H9 (cell line): ENCODE measurements at regions not wholly inside any gene's neighbourhood (a gene's known extent, or its start where the extent isn't known, plus 50 kb on each side); places are given as distances from the start of the nearest gene placed in this dataset.

Experiments
- DNase-seq: peaks from one replicate; pipeline ENCODE4 v3.0.0-alpha.2; 2017
- H2AFZ ChIP-seq: one replicate; pipeline ENCODE4 v1.6.1; 2013; ENCODE audit warnings: mild to moderate bottlenecking, low read length, control low read depth, moderate library complexity
- H2AK5ac ChIP-seq: 2 replicates; pipeline ENCODE4 v1.6.1; 2013; ENCODE audit warnings: low read length, control low read depth, mixed read lengths; ENCODE audit not compliant: insufficient read length
- H2BK120ac ChIP-seq: one replicate; pipeline ENCODE4 v1.6.1; 2013; ENCODE audit warnings: low read depth, mild to moderate bottlenecking, low read length, control low read depth, inconsistent platforms; ENCODE audit not compliant: poor library complexity, severe bottlenecking
- H2BK12ac ChIP-seq: 2 replicates; pipeline ENCODE4 v1.6.1; 2013; ENCODE audit warnings: low read length, control low read depth, mixed read lengths, low read depth; ENCODE audit not compliant: insufficient read length
- H2BK15ac ChIP-seq: 2 replicates; pipeline ENCODE4 v1.6.1; 2013; ENCODE audit warnings: low read depth, low read length, control low read depth
- H2BK20ac ChIP-seq: one replicate; pipeline ENCODE4 v1.6.1; 2013; ENCODE audit warnings: low read depth, mild to moderate bottlenecking, low read length, control low read depth, inconsistent platforms; ENCODE audit not compliant: poor library complexity, severe bottlenecking
- H2BK5ac ChIP-seq: 2 replicates; pipeline ENCODE4 v1.6.1; 2013; ENCODE audit warnings: low read length, control low read depth, mixed read lengths; ENCODE audit not compliant: insufficient read length
- H3K14ac ChIP-seq: 2 replicates; pipeline ENCODE4 v1.6.1; 2013; ENCODE audit warnings: low read length, control low read depth; ENCODE audit not compliant: insufficient read depth
- H3K18ac ChIP-seq: 2 replicates; pipeline ENCODE4 v1.6.1; 2013; ENCODE audit warnings: low read depth, mild to moderate bottlenecking, mixed read lengths, low read length, control low read depth; ENCODE audit not compliant: insufficient read length
- H3K23ac ChIP-seq: 2 replicates; pipeline ENCODE4 v1.6.1; 2013; ENCODE audit warnings: low read length, control low read depth, mixed read lengths, low read depth; ENCODE audit not compliant: insufficient read length
- H3K23me2 ChIP-seq: 2 replicates; pipeline ENCODE4 v1.6.1; 2013; ENCODE audit warnings: low read depth, mild to moderate bottlenecking, mixed read lengths, low read length, control low read depth; ENCODE audit not compliant: insufficient read length, poor library complexity, severe bottlenecking
- H3K27ac ChIP-seq: 2 replicates; pipeline ENCODE4 v1.5.1; 2013; ENCODE audit warnings: low read length, control low read depth, mixed read lengths, low read depth; ENCODE audit not compliant: insufficient read length
- H3K27me3 ChIP-seq: 2 replicates; pipeline ENCODE4 v1.6.1; 2013; ENCODE audit warnings: low read length, control low read depth, inconsistent platforms; ENCODE audit not compliant: insufficient read depth
- H3K4ac ChIP-seq: 2 replicates; pipeline ENCODE4 v1.6.1; 2013; ENCODE audit warnings: low read depth, mild to moderate bottlenecking, control low read depth, inconsistent platforms, low read length, moderate library complexity
- H3K4me1 ChIP-seq: 2 replicates; pipeline ENCODE4 v1.6.1; 2013; ENCODE audit warnings: low read length, control low read depth, inconsistent platforms; ENCODE audit not compliant: insufficient read depth
- H3K4me2 ChIP-seq: 2 replicates; pipeline ENCODE4 v1.6.1; 2013; ENCODE audit warnings: low read length, control low read depth, mixed read lengths; ENCODE audit not compliant: insufficient read length, insufficient read depth
- H3K56ac ChIP-seq: 2 replicates; pipeline ENCODE4 v1.6.1; 2013; ENCODE audit warnings: low read depth, mild to moderate bottlenecking, mixed read lengths, low read length, control low read depth; ENCODE audit not compliant: insufficient read length
- H3K79me1 ChIP-seq: 2 replicates; pipeline ENCODE4 v1.6.1; 2013; ENCODE audit warnings: low read depth, mild to moderate bottlenecking, moderate library complexity, low read length, control low read depth, inconsistent platforms; ENCODE audit not compliant: insufficient read depth, poor library complexity, severe bottlenecking
- H3K79me2 ChIP-seq: 2 replicates; pipeline ENCODE4 v1.6.1; 2013; ENCODE audit warnings: low read length, control low read depth, inconsistent platforms; ENCODE audit not compliant: insufficient read depth
- H3K9ac ChIP-seq: 2 replicates; pipeline ENCODE4 v1.6.1; 2013; ENCODE audit warnings: low read length, control low read depth, mixed read lengths; ENCODE audit not compliant: insufficient read length; ENCODE audit errors: extremely low read depth
- H3K9me3 ChIP-seq: one replicate; pipeline ENCODE4 v1.6.1; 2013; ENCODE audit warnings: low read depth, low read length, inconsistent platforms; ENCODE audit not compliant: control insufficient read depth
- H3T11ph ChIP-seq: one replicate; pipeline ENCODE4 v1.6.1; 2013; ENCODE audit warnings: mild to moderate bottlenecking, low read length, control low read depth, inconsistent platforms
- H4K20me1 ChIP-seq: one replicate; pipeline ENCODE4 v1.6.1; 2013; ENCODE audit not compliant: control insufficient read depth, insufficient read length, insufficient read depth
- H4K5ac ChIP-seq: 2 replicates; pipeline ENCODE4 v1.6.1; 2013; ENCODE audit warnings: low read depth, mild to moderate bottlenecking, mixed read lengths, low read length, control low read depth; ENCODE audit not compliant: insufficient read length
- H4K8ac ChIP-seq: replicated peaks from 2 replicates; pipeline ENCODE4 v1.6.1; 2013; ENCODE audit warnings: low read length, control low read depth, mixed read lengths, low read depth; ENCODE audit not compliant: insufficient read length
- H4K91ac ChIP-seq: 2 replicates; pipeline ENCODE4 v1.6.1; 2013; ENCODE audit warnings: low read depth, mild to moderate bottlenecking, moderate library complexity, mixed read lengths, low read length, control low read depth; ENCODE audit not compliant: insufficient read length
- H3K27ac Mint-ChIP-seq, 3 experiments: 2 replicates in 2 of 3; 3 replicates in 1 of 3; pipeline ENCODE4 v1.8.0; 2020 to 2021; ENCODE audit warnings: mixed read lengths in 3 of 3, mild to moderate bottlenecking in 1 of 3, moderate library complexity in 1 of 3
- H3K27me3 Mint-ChIP-seq: 2 replicates; pipeline ENCODE4 v1.8.0; 2021; ENCODE audit warnings: low read depth, mild to moderate bottlenecking, moderate library complexity, mixed read lengths
- H3K36me3 Mint-ChIP-seq, 3 experiments: 2 replicates in 2 of 3; 3 replicates in 1 of 3; pipeline ENCODE4 v1.8.0; 2020 to 2021; ENCODE audit warnings: low read depth in 3 of 3, mixed read lengths in 3 of 3; ENCODE audit not compliant: insufficient read depth in 1 of 3
- H3K4me1 Mint-ChIP-seq, 2 experiments: 2 replicates each; pipeline ENCODE4 v1.8.0; 2020; ENCODE audit warnings: mixed read lengths in 2 of 2
- H3K4me3 Mint-ChIP-seq, 2 experiments: 2 replicates in 1 of 2; 3 replicates in 1 of 2; pipeline ENCODE4 v1.8.0; 2020 to 2021; ENCODE audit warnings: mild to moderate bottlenecking in 2 of 2, mixed read lengths in 2 of 2, moderate library complexity in 1 of 2
- H3K9me3 Mint-ChIP-seq, 2 experiments: 2 replicates in 1 of 2; 3 replicates in 1 of 2; pipeline ENCODE4 v1.8.0; 2020; ENCODE audit warnings: mild to moderate bottlenecking in 2 of 2, mixed read lengths in 2 of 2, moderate library complexity in 1 of 2
- WGBS: extraction: QIAGEN DNeasy Blood & Tissue Kit; methylation state at CpG from one replicate; pipeline ENCODE4 v1.1.7; 2013; ENCODE audit warnings: missing lambda C conversion rate, low lambda C conversion rate, mixed read lengths; ENCODE audit not compliant: insufficient read length; ENCODE audit errors: extremely low coverage; 5-methylcytosine and 5-hydroxymethylcytosine counted together
- TF ChIP-seq, protein P1 (sequence below): fragments of 200-600 bp; sonication (generic); conservative IDR thresholded peaks from 3 replicates; pipeline ENCODE4 v1.8.0; 2021; ENCODE audit warnings: antibody characterized with exemption, mild to moderate bottlenecking

DNA sequence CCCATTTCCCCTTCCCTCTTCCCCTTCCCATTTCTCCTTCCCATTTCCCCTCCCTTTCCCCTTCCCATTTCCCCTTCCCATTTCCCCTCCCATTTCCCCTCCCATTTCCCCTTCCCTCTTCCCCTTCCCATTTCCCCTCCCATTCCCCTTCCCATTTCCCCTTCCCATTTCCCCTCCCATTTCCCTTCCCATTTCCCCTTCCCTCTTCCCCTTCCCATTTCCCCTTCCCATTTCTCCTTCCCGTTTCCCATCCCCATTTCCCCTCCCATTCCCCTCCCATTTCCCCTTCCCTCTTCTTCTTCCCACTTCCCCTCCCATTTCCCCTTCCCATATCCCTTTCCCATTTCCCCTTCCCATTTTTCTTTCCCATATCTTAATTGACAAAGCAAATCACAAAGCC is 109.0 kb downstream of the OLFM1 start:
- no peak overlapping the region for H2AK5ac ChIP-seq
- H3K14ac ChIP-seq: no peak overlapping the region
- no peaks in the 10 kb centered on the region for H3K27me3 ChIP-seq
- no peak overlapping the region for H4K8ac ChIP-seq
- no peak overlapping the region for H4K5ac ChIP-seq
- H2BK5ac ChIP-seq: no peak overlapping the region
- H2AFZ ChIP-seq: no peak overlapping the region
- Mint-ChIP-seq H3K4me1 (peaks cover 29 to 30% of the 10 kb centered on the region in 2 experiments), H3K27me3 (peaks cover 34% of the 10 kb centered on the region), H3K9me3 (peaks cover 13% of the 10 kb centered on the region in 2 experiments), H3K27ac (no peak overlapping the region; a peak in 1 of 7 replicates), H3K36me3 (peaks cover 0 to 12% (median 12%) of the 10 kb centered on the region in 3 experiments; a peak in 6 of 7 replicates), H3K4me3 (no peak overlapping the region)
- no peak overlapping the region for H2BK20ac ChIP-seq
- no peak overlapping the region for H3K4me2 ChIP-seq
- TF ChIP-seq, protein P1, sequence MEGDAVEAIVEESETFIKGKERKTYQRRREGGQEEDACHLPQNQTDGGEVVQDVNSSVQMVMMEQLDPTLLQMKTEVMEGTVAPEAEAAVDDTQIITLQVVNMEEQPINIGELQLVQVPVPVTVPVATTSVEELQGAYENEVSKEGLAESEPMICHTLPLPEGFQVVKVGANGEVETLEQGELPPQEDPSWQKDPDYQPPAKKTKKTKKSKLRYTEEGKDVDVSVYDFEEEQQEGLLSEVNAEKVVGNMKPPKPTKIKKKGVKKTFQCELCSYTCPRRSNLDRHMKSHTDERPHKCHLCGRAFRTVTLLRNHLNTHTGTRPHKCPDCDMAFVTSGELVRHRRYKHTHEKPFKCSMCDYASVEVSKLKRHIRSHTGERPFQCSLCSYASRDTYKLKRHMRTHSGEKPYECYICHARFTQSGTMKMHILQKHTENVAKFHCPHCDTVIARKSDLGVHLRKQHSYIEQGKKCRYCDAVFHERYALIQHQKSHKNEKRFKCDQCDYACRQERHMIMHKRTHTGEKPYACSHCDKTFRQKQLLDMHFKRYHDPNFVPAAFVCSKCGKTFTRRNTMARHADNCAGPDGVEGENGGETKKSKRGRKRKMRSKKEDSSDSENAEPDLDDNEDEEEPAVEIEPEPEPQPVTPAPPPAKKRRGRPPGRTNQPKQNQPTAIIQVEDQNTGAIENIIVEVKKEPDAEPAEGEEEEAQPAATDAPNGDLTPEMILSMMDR: no peak
- H2BK12ac ChIP-seq: no peak overlapping the region
- no peak overlapping the region for H3K9ac ChIP-seq
- H3K79me2 ChIP-seq: no peaks in the 10 kb centered on the region
- H3K4ac ChIP-seq: no peak overlapping the region
- H3K4me1 ChIP-seq: peaks cover 14% of the 10 kb centered on the region; the same call in 1 of the 2 replicates
- no peak overlapping the region for H3K23ac ChIP-seq
- H2BK15ac ChIP-seq: no peak overlapping the region
- no peak overlapping the region for H2BK120ac ChIP-seq
- H3K18ac ChIP-seq: no peak overlapping the region
- H3T11ph ChIP-seq: no peak overlapping the region
- no peaks in the 10 kb centered on the region for H3K79me1 ChIP-seq
- no peak for DNase-seq
- H3K9me3 ChIP-seq: no peaks in the 10 kb centered on the region
- H3K56ac ChIP-seq: no peak overlapping the region
- H3K23me2 ChIP-seq: no peaks in the 10 kb centered on the region
- no peaks in the 10 kb centered on the region for H4K20me1 ChIP-seq
- no peak overlapping the region for H3K27ac ChIP-seq
- no peak overlapping the region for H4K91ac ChIP-seq
- WGBS: 100% methylated on average over 1 of the region's 1 CpG
